Fibroblast of the conjunctiva (primary cell): ENCODE measurements at regions not wholly inside any gene's neighbourhood (a gene's known extent, or its start where the extent isn't known, plus 50 kb on each side); places are given as distances from the start of the nearest gene placed in this dataset.
"Not testable (repeated sequence)": the region's sequence is repeated elsewhere in the genome, so short reads cannot be mapped to it uniquely, and the experiment has no call there.

ENCODE experiments used
- DNase-seq: peaks from one replicate; pipeline ENCODE4 v3.0.0-alpha.2; 2010; ENCODE audit warnings: low read depth

- not testable (repeated sequence) for DNase-seq
Measured at GRCh38 chr2:185988907-185989306, 250.3 kb downstream of the FSIP2 start.

GRCh38 chr2:185990861-185991525 is 252.4 kb downstream of the FSIP2 start:
- no peak for DNase-seq

- no peak for DNase-seq
Measured at GRCh38 chr2:185998562-185999070, 260.0 kb downstream of the FSIP2 start.

GRCh38 chr2:186009341-186009740 is 270.7 kb downstream of the FSIP2 start:
- no peak for DNase-seq

GRCh38 chr2:186017278-186017677 is 278.7 kb downstream of the FSIP2 start:
- DNase-seq = no peak

- DNase-seq = no peak
Measured at GRCh38 chr2:186024921-186025320, 286.3 kb downstream of the FSIP2 start.

GRCh38 chr2:186027922-186028321 is 289.3 kb downstream of the FSIP2 start:
- DNase-seq = no peak

GRCh38 chr2:186031229-186031628 is 292.6 kb downstream of the FSIP2 start:
- no peak for DNase-seq

- no peak for DNase-seq
Measured at GRCh38 chr2:186032102-186032738, 293.6 kb downstream of the FSIP2 start.

- DNase-seq = no peak
Measured at GRCh38 chr2:186032930-186033329, 294.3 kb downstream of the FSIP2 start.

- no peak for DNase-seq
Measured at GRCh38 chr2:186033541-186033940, 294.9 kb downstream of the FSIP2 start.

- no peak for DNase-seq
Measured at GRCh38 chr2:186036862-186037449, 298.4 kb downstream of the FSIP2 start.

- no peak for DNase-seq
Measured at GRCh38 chr2:186042207-186043028, 303.8 kb downstream of the FSIP2 start.

- no peak for DNase-seq
Measured at GRCh38 chr2:186044761-186045160, 306.2 kb downstream of the FSIP2 start.

- DNase-seq = no peak
Measured at GRCh38 chr2:186052930-186053329, 314.3 kb downstream of the FSIP2 start.

- no peak for DNase-seq
Measured at GRCh38 chr2:186058614-186059013, 320.0 kb downstream of the FSIP2 start.

GRCh38 chr2:186059096-186059495 is 320.5 kb downstream of the FSIP2 start:
- no peak for DNase-seq

- DNase-seq = no peak
Measured at GRCh38 chr2:186060744-186061440, 322.3 kb downstream of the FSIP2 start.

GRCh38 chr2:186064507-186064906 is 325.9 kb downstream of the FSIP2 start:
- no peak for DNase-seq

GRCh38 chr2:186065491-186065890 is 326.9 kb downstream of the FSIP2 start:
- DNase-seq = no peak

GRCh38 chr2:186068139-186068801 is 329.7 kb downstream of the FSIP2 start:
- no peak for DNase-seq
